Fibroblast of lung (primary cell): ENCODE measurements at regions not wholly inside any gene's neighbourhood (a gene's known extent, or its start where the extent isn't known, plus 50 kb on each side); places are given as distances from the start of the nearest gene placed in this dataset.

Source experiments
- DNase-seq, 2 donors: peaks; one replicate each; pipeline versions ENCODE4 v3.0.0 to v3.0.0-alpha.2; 2010; ENCODE audit warnings: low read depth in 2 of 2
- H2AFZ ChIP-seq: 2 replicates; pipeline ENCODE4 v1.5.1; 2012; ENCODE audit warnings: low read length, control low read depth, inconsistent platforms
- H3K27ac ChIP-seq: 2 replicates; pipeline ENCODE4 v1.5.1; 2011; ENCODE audit warnings: low read length, control low read depth; ENCODE audit not compliant: insufficient read depth
- H3K27me3 ChIP-seq: 2 replicates; pipeline ENCODE4 v1.5.1; 2011; ENCODE audit warnings: mild to moderate bottlenecking, low read length; ENCODE audit not compliant: control insufficient read depth, insufficient read depth
- H3K36me3 ChIP-seq: 2 replicates; pipeline ENCODE4 v1.5.1; 2011; ENCODE audit warnings: low read length; ENCODE audit not compliant: control insufficient read depth, insufficient read depth
- H3K4me1 ChIP-seq: 2 replicates; pipeline ENCODE4 v1.5.1; 2011; ENCODE audit warnings: low read length; ENCODE audit not compliant: control insufficient read depth, insufficient read depth; ENCODE audit errors: extremely low read depth
- H3K4me2 ChIP-seq: 2 replicates; pipeline ENCODE4 v1.5.1; 2011; ENCODE audit warnings: low read length, control low read depth; ENCODE audit not compliant: insufficient read depth; ENCODE audit errors: extremely low read depth
- H3K4me3 ChIP-seq, 4 experiments: fragments of 200-600 bp in 1 of 4; sonication (generic) in 1 of 4; replicated peaks in 1 of 4; 2 replicates each; pipeline ENCODE4 v1.5.1; 2011 to 2016; ENCODE audit warnings: low read length in 4 of 4, low read depth in 3 of 4, mild to moderate bottlenecking in 3 of 4, control low read depth in 2 of 4, inconsistent platforms in 1 of 4, mixed read lengths in 1 of 4; ENCODE audit not compliant: insufficient read depth in 1 of 4; ENCODE audit errors: control extremely low read depth in 1 of 4
- H3K79me2 ChIP-seq: 2 replicates; pipeline ENCODE4 v1.5.1; 2012; ENCODE audit warnings: mild to moderate bottlenecking, low read length, inconsistent platforms; ENCODE audit not compliant: control insufficient read depth, insufficient read depth
- H3K9ac ChIP-seq: 2 replicates; pipeline ENCODE4 v1.5.1; 2011; ENCODE audit warnings: mild to moderate bottlenecking, low read length, control low read depth; ENCODE audit not compliant: insufficient read depth
- H3K9me3 ChIP-seq: 2 replicates; pipeline ENCODE4 v1.5.1; 2012; ENCODE audit warnings: low read depth, low read length; ENCODE audit not compliant: control insufficient read depth, insufficient read depth
- H4K20me1 ChIP-seq: 2 replicates; pipeline ENCODE4 v1.5.1; 2011; ENCODE audit warnings: low read length; ENCODE audit not compliant: control insufficient read depth, insufficient read depth; ENCODE audit errors: extremely low read depth
- CTCF ChIP-seq, 2 donors: IDR thresholded peaks in 1 of 2; conservative IDR thresholded peaks in 1 of 2; 1 replicate in 1 of 2; 2 replicates in 1 of 2; pipeline ENCODE4 v1.5.1; 2011 to 2012; ENCODE audit warnings: low read length in 2 of 2, control low read depth in 1 of 2, inconsistent platforms in 1 of 2, low read depth in 1 of 2, mild to moderate bottlenecking in 1 of 2
- EZH2 ChIP-seq: IDR thresholded peaks from 2 replicates; pipeline ENCODE4 v1.5.1; 2012; ENCODE audit warnings: low read length, control low read depth, mild to moderate bottlenecking; ENCODE audit errors: missing control alignments

GRCh38 chr16:64138621-64139020 is 983.2 kb downstream of the CDH11 start:
- Histone ChIP-seq H3K4me1 (no peaks in the 10 kb centered on the region), H3K79me2 (no peaks in the 10 kb centered on the region), H2AFZ (no peak overlapping the region), H3K9me3 (no peaks in the 10 kb centered on the region), H4K20me1 (no peaks in the 10 kb centered on the region), H3K4me2 (no peak overlapping the region), H3K27me3 (no peaks in the 10 kb centered on the region), H3K36me3 (no peaks in the 10 kb centered on the region), H3K27ac (no peak overlapping the region), H3K9ac (no peak overlapping the region), H3K4me3 (no peak overlapping the region)
- TF ChIP-seq CTCF (conservative IDR thresholded peaks at IDR 0.05 in 1 of 2, IDR thresholded peaks at IDR 0.05 in 1 of 2; ENCODE audit: low read depth in 1 of 2, low read length in 2 of 2) = no peak
- no peak for TF ChIP-seq EZH2
- DNase-seq = no peak

GRCh38 chr16:64138006-64138405 is 983.9 kb downstream of the CDH11 start:
- DNase-seq = no peak
- no peak overlapping the region for H3K27ac ChIP-seq
- no peaks in the 10 kb centered on the region for H3K9me3 ChIP-seq
- H3K79me2 ChIP-seq = no peaks in the 10 kb centered on the region
- no peak overlapping the region for H3K4me2 ChIP-seq
- TF ChIP-seq CTCF (conservative IDR thresholded peaks at IDR 0.05 in 1 of 2, IDR thresholded peaks at IDR 0.05 in 1 of 2; ENCODE audit: low read depth in 1 of 2, low read length in 2 of 2) (no peak), EZH2 (no peak)
- no peak overlapping the region for H3K4me3 ChIP-seq
- no peaks in the 10 kb centered on the region for H4K20me1 ChIP-seq
- H3K27me3 ChIP-seq = no peaks in the 10 kb centered on the region
- no peaks in the 10 kb centered on the region for H3K4me1 ChIP-seq
- no peaks in the 10 kb centered on the region for H3K36me3 ChIP-seq
- H3K9ac ChIP-seq = no peak overlapping the region
- H2AFZ ChIP-seq = no peak overlapping the region

GRCh38 chr16:64136743-64137142 is 985.1 kb downstream of the CDH11 start:
- no peak overlapping the region for H2AFZ ChIP-seq
- H3K36me3 ChIP-seq = no peaks in the 10 kb centered on the region
- H3K27me3 ChIP-seq = no peaks in the 10 kb centered on the region
- H3K9me3 ChIP-seq = no peaks in the 10 kb centered on the region
- H4K20me1 ChIP-seq = no peaks in the 10 kb centered on the region
- no peak overlapping the region for H3K4me3 ChIP-seq
- H3K79me2 ChIP-seq = no peaks in the 10 kb centered on the region
- TF ChIP-seq EZH2 (no peak), CTCF (conservative IDR thresholded peaks at IDR 0.05 in 1 of 2, IDR thresholded peaks at IDR 0.05 in 1 of 2; ENCODE audit: low read depth in 1 of 2, low read length in 2 of 2) (no peak)
- H3K27ac ChIP-seq = no peak overlapping the region
- no peak overlapping the region for H3K4me2 ChIP-seq
- H3K4me1 ChIP-seq = no peaks in the 10 kb centered on the region
- no peak overlapping the region for H3K9ac ChIP-seq
- DNase-seq = no peak
